Panc1 (cell line): ENCODE measurements at regions not wholly inside any gene's neighbourhood (a gene's known extent, or its start where the extent isn't known, plus 50 kb on each side); places are given as distances from the start of the nearest gene placed in this dataset.

Source experiments
- ATAC-seq: fragments of 200-7000 bp; cut with Tn5 transposase; 2 replicates; pipeline ENCODE4 v1.9.1; 2020; ENCODE audit warnings: mild to moderate bottlenecking, moderate library complexity
- BruUV-seq: library from RNA; stranded (reverse); fragments of 400-500 nt; replicated peaks from 2 replicates; lab custom pipeline; 2021; lab: Mats Ljungman, UMichigan
- CTCF ChIA-PET: fragments of 300-600 bp; sonication (Branson Sonifier 250); formaldehyde crosslinking; loops from one replicate; lab custom pipeline; 2022; ENCODE audit warnings: antibody characterized with exemption; lab: Charles Lee
- POLR2A ChIA-PET: fragments of 300-600 bp; sonication (Branson Sonifier 250); formaldehyde crosslinking; loops from one replicate; lab custom pipeline; 2022; ENCODE audit warnings: antibody characterized with exemption; lab: Charles Lee
- DNase-seq: peaks from one replicate; pipeline ENCODE4 v3.0.0-alpha.2; 2010; ENCODE audit warnings: low read depth, low spot score
- H3K27ac ChIP-seq: 2 replicates; pipeline ENCODE4 v1.5.1; 2011; ENCODE audit warnings: mild to moderate bottlenecking, low read length, inconsistent platforms
- H3K27me3 ChIP-seq: fragments of 200-500 bp; sonication (Bioruptor generic); 2 replicates; pipeline ENCODE4 v1.6.0; 2014; ENCODE audit warnings: low read length, inconsistent platforms; ENCODE audit not compliant: control insufficient read depth, insufficient read depth
- H3K36me3 ChIP-seq: fragments of 200-500 bp; sonication (Bioruptor generic); 2 replicates; pipeline ENCODE4 v1.5.1; 2014; ENCODE audit warnings: inconsistent platforms, mild to moderate bottlenecking, low read length, moderate library complexity; ENCODE audit not compliant: control insufficient read depth, insufficient read depth
- H3K4me1 ChIP-seq: 2 replicates; pipeline ENCODE4 v1.5.1; 2011; ENCODE audit warnings: inconsistent platforms, mild to moderate bottlenecking, low read length, moderate library complexity; ENCODE audit not compliant: control insufficient read depth, insufficient read depth
- H3K4me3 ChIP-seq, 2 experiments: 2 replicates each; pipeline ENCODE4 v1.5.1; 2011 to 2012; ENCODE audit warnings: low read depth in 2 of 2, low read length in 2 of 2, mild to moderate bottlenecking in 2 of 2, inconsistent platforms in 1 of 2, moderate library complexity in 1 of 2
- H3K9me3 ChIP-seq: fragments of 200-500 bp; sonication (Bioruptor generic); 2 replicates; pipeline ENCODE4 v1.5.1; 2014; ENCODE audit warnings: low read depth, mild to moderate bottlenecking, inconsistent platforms, low read length, moderate library complexity; ENCODE audit not compliant: control insufficient read depth, insufficient read depth
- POLR2AphosphoS5 ChIP-seq: IDR thresholded peaks from 2 replicates; pipeline ENCODE4 v1.6.1; 2012; ENCODE audit warnings: mild to moderate bottlenecking, low read depth, low read length, moderate library complexity
- SIN3A ChIP-seq: IDR thresholded peaks from 2 replicates; pipeline ENCODE4 v1.6.1; 2012; ENCODE audit warnings: low read depth, mild to moderate bottlenecking, low read length, moderate library complexity, borderline replicate concordance; ENCODE audit not compliant: insufficient read depth
- TCF7L2 ChIP-seq: IDR thresholded peaks from 2 replicates; pipeline ENCODE4 v1.6.1; 2011; ENCODE audit warnings: mild to moderate bottlenecking, low read depth, low read length, inconsistent platforms
- in situ Hi-C: cut with HindIII; loops from 2 replicates; pipeline ENCODE4 v1.10.0; 2016; ENCODE audit warnings: low sequenced_read_pairs, low pct_unique_long_range_greater_than_20kb
- intact Hi-C: fragments of 100-400 bp; cut with micrococcal nuclease; formaldehyde crosslinking; loops from one replicate; pipeline ENCODE4 v1.10.0; 2022; ENCODE audit not compliant: unreplicated experiment
- TF ChIP-seq, protein P1 (sequence below): fragments of 450-650 bp; IDR thresholded peaks from 2 replicates; pipeline ENCODE4 v1.5.1; 2017; ENCODE audit warnings: mild to moderate bottlenecking
- TF ChIP-seq, protein P2 (sequence below), 2 experiments: IDR thresholded peaks; 2 replicates each; pipeline ENCODE4 v1.6.1; 2011 to 2012; ENCODE audit warnings: low read depth in 2 of 2, control low read depth in 1 of 2, low read length in 1 of 2, mild to moderate bottlenecking in 1 of 2, moderate library complexity in 1 of 2; ENCODE audit not compliant: insufficient read depth in 1 of 2

DNA sequence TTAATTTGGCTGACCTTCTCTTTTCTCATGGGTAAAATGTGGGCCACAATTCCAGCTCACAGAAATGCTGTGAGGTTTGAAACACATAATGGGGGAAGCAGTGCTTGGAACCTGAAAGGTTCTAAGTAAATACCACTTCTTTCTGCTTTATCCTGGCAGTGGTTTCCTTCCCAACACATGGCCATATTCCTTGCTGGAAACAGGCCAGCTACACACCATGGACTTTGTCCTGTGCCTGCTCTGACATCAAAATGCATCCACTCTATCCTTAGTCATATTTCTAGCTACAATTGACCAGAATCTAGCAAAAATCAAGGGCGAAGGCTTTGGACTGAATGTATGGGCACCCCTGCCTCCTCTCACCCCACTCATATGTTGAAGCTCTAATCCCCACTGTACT is 93.1 kb upstream of the TRPC7 start:
- no peaks in the 10 kb centered on the region for H3K9me3 ChIP-seq
- DNase-seq (no peak), ATAC-seq (no peak)
- POLR2A ChIA-PET, result no interaction called here
- in situ Hi-C loops, result no loop called here
- CTCF ChIA-PET, result no interaction called here
- H3K4me1 ChIP-seq, result no peaks in the 10 kb centered on the region
- no peaks in the 10 kb centered on the region for H3K36me3 ChIP-seq
- no peaks in the 10 kb centered on the region; the same call in 1 of the 2 replicates for H3K27me3 ChIP-seq
- BruUV-seq, result no TSS peak
- intact Hi-C loops, result no loop called here
- no peak overlapping the region for H3K4me3 ChIP-seq
- TF ChIP-seq, protein P1, sequence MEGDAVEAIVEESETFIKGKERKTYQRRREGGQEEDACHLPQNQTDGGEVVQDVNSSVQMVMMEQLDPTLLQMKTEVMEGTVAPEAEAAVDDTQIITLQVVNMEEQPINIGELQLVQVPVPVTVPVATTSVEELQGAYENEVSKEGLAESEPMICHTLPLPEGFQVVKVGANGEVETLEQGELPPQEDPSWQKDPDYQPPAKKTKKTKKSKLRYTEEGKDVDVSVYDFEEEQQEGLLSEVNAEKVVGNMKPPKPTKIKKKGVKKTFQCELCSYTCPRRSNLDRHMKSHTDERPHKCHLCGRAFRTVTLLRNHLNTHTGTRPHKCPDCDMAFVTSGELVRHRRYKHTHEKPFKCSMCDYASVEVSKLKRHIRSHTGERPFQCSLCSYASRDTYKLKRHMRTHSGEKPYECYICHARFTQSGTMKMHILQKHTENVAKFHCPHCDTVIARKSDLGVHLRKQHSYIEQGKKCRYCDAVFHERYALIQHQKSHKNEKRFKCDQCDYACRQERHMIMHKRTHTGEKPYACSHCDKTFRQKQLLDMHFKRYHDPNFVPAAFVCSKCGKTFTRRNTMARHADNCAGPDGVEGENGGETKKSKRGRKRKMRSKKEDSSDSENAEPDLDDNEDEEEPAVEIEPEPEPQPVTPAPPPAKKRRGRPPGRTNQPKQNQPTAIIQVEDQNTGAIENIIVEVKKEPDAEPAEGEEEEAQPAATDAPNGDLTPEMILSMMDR, result no peak
- TF ChIP-seq POLR2AphosphoS5, result no peak
- TF ChIP-seq TCF7L2, result no peak
- TF ChIP-seq SIN3A, result no peak
- no peak overlapping the region for H3K27ac ChIP-seq

DNA sequence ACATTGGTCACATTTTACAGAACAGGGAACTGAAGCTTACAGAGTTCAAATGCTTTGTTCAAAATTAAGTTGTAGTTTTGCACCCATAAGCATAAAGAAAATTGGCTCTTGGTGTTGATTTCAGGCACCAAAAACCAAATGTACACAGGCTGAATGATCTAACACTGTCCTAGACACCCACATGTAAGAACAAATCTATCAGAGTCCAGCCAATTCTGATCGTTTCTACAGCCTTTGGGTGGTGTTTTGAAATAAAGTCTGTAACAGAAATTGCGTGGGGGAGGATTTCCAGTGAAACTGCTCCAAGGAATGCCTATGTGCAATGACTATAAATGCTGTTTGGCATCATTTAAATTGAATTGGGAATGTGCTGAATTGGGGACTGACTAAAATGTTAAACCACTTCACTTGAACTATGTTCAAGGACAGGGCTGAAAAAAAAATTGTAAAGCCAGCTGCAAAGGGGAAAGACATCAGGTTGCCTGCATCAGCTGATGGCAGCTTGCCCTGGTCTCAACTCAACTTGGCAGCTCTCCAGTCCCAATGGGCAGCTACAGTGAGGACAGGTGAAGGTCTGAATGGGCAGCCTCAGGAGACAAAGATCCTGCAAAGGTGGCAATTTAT is 92.2 kb upstream of the TRPC7 start:
- Histone ChIP-seq H3K4me3 (no peak overlapping the region), H3K27me3 (no peaks in the 10 kb centered on the region; the same call in 1 of the 2 replicates), H3K9me3 (no peaks in the 10 kb centered on the region), H3K4me1 (no peaks in the 10 kb centered on the region), H3K36me3 (no peaks in the 10 kb centered on the region), H3K27ac (no peak overlapping the region)
- DNase-seq (no peak), ATAC-seq (no peak)
- no TSS peak for BruUV-seq
- in situ Hi-C loops (no loop called here), intact Hi-C loops (no loop called here)
- CTCF ChIA-PET, result no interaction called here
- no peak for TF ChIP-seq POLR2AphosphoS5
- TF ChIP-seq TCF7L2, result no peak
- POLR2A ChIA-PET, result no interaction called here

DNA sequence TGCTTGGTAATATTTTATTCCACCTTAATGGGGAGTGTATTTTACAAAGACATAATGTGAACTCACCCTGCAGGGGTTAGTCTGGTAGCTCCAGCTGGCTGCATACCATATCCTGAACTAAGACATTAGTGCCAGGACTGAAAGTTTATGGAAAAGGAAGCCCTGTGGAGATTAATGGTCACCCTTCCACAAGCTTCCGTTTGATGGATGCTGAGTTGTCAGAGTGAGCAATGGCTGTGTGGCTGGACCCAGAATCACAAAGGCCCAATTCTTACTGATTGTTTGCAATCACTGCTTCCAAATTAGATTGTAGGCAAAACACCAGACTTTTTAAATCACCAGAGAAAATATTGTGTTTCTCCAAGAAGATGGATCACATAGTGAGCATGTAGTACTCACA is 90.1 kb upstream of the TRPC7 start:
- Histone ChIP-seq H3K27ac (no peak overlapping the region), H3K9me3 (no peaks in the 10 kb centered on the region), H3K4me3 (no peak overlapping the region), H3K27me3 (no peaks in the 10 kb centered on the region; the same call in 1 of the 2 replicates), H3K36me3 (no peaks in the 10 kb centered on the region), H3K4me1 (no peaks in the 10 kb centered on the region)
- in situ Hi-C loops, result no loop called here
- ATAC-seq (no peak), DNase-seq (no peak)
- ChIA-PET CTCF (no interaction called here), POLR2A (no interaction called here)
- BruUV-seq, result no TSS peak
- intact Hi-C loops, result no loop called here
- TF ChIP-seq SIN3A (no peak), TCF7L2 (no peak), POLR2AphosphoS5 (no peak)
- TF ChIP-seq, protein P1, result no peak
- TF ChIP-seq, protein P2, sequence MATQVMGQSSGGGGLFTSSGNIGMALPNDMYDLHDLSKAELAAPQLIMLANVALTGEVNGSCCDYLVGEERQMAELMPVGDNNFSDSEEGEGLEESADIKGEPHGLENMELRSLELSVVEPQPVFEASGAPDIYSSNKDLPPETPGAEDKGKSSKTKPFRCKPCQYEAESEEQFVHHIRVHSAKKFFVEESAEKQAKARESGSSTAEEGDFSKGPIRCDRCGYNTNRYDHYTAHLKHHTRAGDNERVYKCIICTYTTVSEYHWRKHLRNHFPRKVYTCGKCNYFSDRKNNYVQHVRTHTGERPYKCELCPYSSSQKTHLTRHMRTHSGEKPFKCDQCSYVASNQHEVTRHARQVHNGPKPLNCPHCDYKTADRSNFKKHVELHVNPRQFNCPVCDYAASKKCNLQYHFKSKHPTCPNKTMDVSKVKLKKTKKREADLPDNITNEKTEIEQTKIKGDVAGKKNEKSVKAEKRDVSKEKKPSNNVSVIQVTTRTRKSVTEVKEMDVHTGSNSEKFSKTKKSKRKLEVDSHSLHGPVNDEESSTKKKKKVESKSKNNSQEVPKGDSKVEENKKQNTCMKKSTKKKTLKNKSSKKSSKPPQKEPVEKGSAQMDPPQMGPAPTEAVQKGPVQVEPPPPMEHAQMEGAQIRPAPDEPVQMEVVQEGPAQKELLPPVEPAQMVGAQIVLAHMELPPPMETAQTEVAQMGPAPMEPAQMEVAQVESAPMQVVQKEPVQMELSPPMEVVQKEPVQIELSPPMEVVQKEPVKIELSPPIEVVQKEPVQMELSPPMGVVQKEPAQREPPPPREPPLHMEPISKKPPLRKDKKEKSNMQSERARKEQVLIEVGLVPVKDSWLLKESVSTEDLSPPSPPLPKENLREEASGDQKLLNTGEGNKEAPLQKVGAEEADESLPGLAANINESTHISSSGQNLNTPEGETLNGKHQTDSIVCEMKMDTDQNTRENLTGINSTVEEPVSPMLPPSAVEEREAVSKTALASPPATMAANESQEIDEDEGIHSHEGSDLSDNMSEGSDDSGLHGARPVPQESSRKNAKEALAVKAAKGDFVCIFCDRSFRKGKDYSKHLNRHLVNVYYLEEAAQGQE (IDR thresholded peaks at IDR 0.05; ENCODE audit: insufficient read depth in 1 of 2, low read depth in 2 of 2, low read length in 1 of 2), result no peak
